Gastrocnemius medialis (tissue), 4 donors: ENCODE measurements at regions not wholly inside any gene's neighbourhood (a gene's known extent, or its start where the extent isn't known, plus 50 kb on each side); places are given as distances from the start of the nearest gene placed in this dataset.

Experiments
- CTCF ChIP-seq, 5 experiments: fragments of 450-650 bp in 3 of 5; fragments of 200-600 bp in 2 of 5; sonication (generic) in 2 of 5; IDR thresholded peaks in 4 of 5; conservative IDR thresholded peaks in 1 of 5; 1 replicate in 4 of 5; 2 replicates in 1 of 5; pipeline ENCODE4 v1.5.1; 2016 to 2019; ENCODE audit warnings: antibody characterized with exemption in 5 of 5, mild to moderate bottlenecking in 3 of 5, moderate library complexity in 3 of 5
- POLR2A ChIP-seq, 2 donors: fragments of 450-650 bp; IDR thresholded peaks; one replicate each; pipeline ENCODE4 v1.6.1; 2017; ENCODE audit warnings: antibody characterized with exemption in 2 of 2, mild to moderate bottlenecking in 2 of 2, moderate library complexity in 2 of 2

- TF ChIP-seq CTCF (IDR thresholded peaks at IDR 0.05 in 4 of 5, conservative IDR thresholded peaks at IDR 0.05 in 1 of 5), result no peak
- no peak for TF ChIP-seq POLR2A (IDR thresholded peaks at IDR 0.05)
Measured at GRCh38 chr3:15889936-15890335, 92.2 kb upstream of the ANKRD28 start.
